ENCODE measurements at regions not wholly inside any gene's neighbourhood (a gene's known extent, or its start where the extent isn't known, plus 50 kb on each side); places are given as distances from the start of the nearest gene placed in this dataset.

GRCh38 chr3:102593812-102594602 lies 159.2 kb downstream of the ZPLD1 start:
- Histone ChIP-seq H3K9me3 (ENCODE audit: control insufficient read depth, low read depth, low read length) (no peaks in the 10 kb centered on the region), H3K4me3 (ENCODE audit: control insufficient read depth in 2 of 3, extremely low read depth in 1 of 3, insufficient read depth in 2 of 3, low read depth in 1 of 3, low read length in 3 of 3) (no peak overlapping the region), H3K9ac (ENCODE audit: control insufficient read depth, extremely low read depth, insufficient read depth, low read length) (no peak overlapping the region), H3K27me3 (ENCODE audit: control insufficient read depth, extremely low read depth, insufficient read depth, low read length) (no peaks in the 10 kb centered on the region), H3K9me1 (ENCODE audit: control insufficient read depth, extremely low read depth, insufficient read depth, low read length) (no peaks in the 10 kb centered on the region), H3K36me3 (ENCODE audit: control insufficient read depth in 2 of 2, extremely low read depth in 1 of 2, insufficient read depth in 2 of 2, low read length in 2 of 2) (no peaks in the 10 kb centered on the region), H3K4me1 (ENCODE audit: control insufficient read depth, extremely low read depth, insufficient read depth, low read length) (no peaks in the 10 kb centered on the region), H3K4me2 (ENCODE audit: control insufficient read depth, extremely low read depth, insufficient read depth, low read depth, low read length) (no peak overlapping the region), H2AFZ (ENCODE audit: control insufficient read depth, low read length) (no peak overlapping the region), H4K20me1 (ENCODE audit: control insufficient read depth, extremely low read depth, insufficient read depth, low read length) (no peaks in the 10 kb centered on the region), H3K79me2 (ENCODE audit: control insufficient read depth, insufficient read depth, low read length) (no peaks in the 10 kb centered on the region), H3K27ac (ENCODE audit: control insufficient read depth, insufficient read depth, low read length) (no peak overlapping the region)
- dilution Hi-C loops (cut with MboI; ENCODE audit: extremely low pct_ligation_motif_present, low sequenced_read_pairs): no loop called here
- DNase-seq (ENCODE audit: low read depth, low spot score) (no peak), FAIRE-seq (no peak)
- TF ChIP-seq CTCF (optimal IDR thresholded peaks at IDR 0.05 in 1 of 3, IDR thresholded peaks at IDR 0.05 in 1 of 3, conservative IDR thresholded peaks at IDR 0.05 in 1 of 3; ENCODE audit: extremely low read depth in 1 of 3, insufficient read depth in 2 of 3, low read length in 3 of 3): no peak
- TF ChIP-seq EZH2 (IDR thresholded peaks at IDR 0.05; ENCODE audit: low read length): no peak

- FAIRE-seq (no peak), DNase-seq (ENCODE audit: low read depth, low spot score) (no peak)
- dilution Hi-C loops (cut with MboI; ENCODE audit: extremely low pct_ligation_motif_present, low sequenced_read_pairs): no loop called here
- Histone ChIP-seq H3K4me2 (ENCODE audit: control insufficient read depth, extremely low read depth, insufficient read depth, low read depth, low read length) (no peak overlapping the region), H3K27me3 (ENCODE audit: control insufficient read depth, extremely low read depth, insufficient read depth, low read length) (no peaks in the 10 kb centered on the region), H3K9ac (ENCODE audit: control insufficient read depth, extremely low read depth, insufficient read depth, low read length) (no peak overlapping the region), H2AFZ (ENCODE audit: control insufficient read depth, low read length) (no peak overlapping the region), H3K79me2 (ENCODE audit: control insufficient read depth, insufficient read depth, low read length) (no peaks in the 10 kb centered on the region), H3K9me3 (ENCODE audit: control insufficient read depth, low read depth, low read length) (no peaks in the 10 kb centered on the region), H3K4me3 (ENCODE audit: control insufficient read depth in 2 of 3, extremely low read depth in 1 of 3, insufficient read depth in 2 of 3, low read depth in 1 of 3, low read length in 3 of 3) (no peak overlapping the region), H3K27ac (ENCODE audit: control insufficient read depth, insufficient read depth, low read length) (no peak overlapping the region), H3K4me1 (ENCODE audit: control insufficient read depth, extremely low read depth, insufficient read depth, low read length) (no peaks in the 10 kb centered on the region), H4K20me1 (ENCODE audit: control insufficient read depth, extremely low read depth, insufficient read depth, low read length) (no peaks in the 10 kb centered on the region), H3K9me1 (ENCODE audit: control insufficient read depth, extremely low read depth, insufficient read depth, low read length) (no peaks in the 10 kb centered on the region), H3K36me3 (ENCODE audit: control insufficient read depth in 2 of 2, extremely low read depth in 1 of 2, insufficient read depth in 2 of 2, low read length in 2 of 2) (no peaks in the 10 kb centered on the region)
- TF ChIP-seq CTCF (optimal IDR thresholded peaks at IDR 0.05 in 1 of 3, IDR thresholded peaks at IDR 0.05 in 1 of 3, conservative IDR thresholded peaks at IDR 0.05 in 1 of 3; ENCODE audit: extremely low read depth in 1 of 3, insufficient read depth in 2 of 3, low read length in 3 of 3) (no peak), EZH2 (IDR thresholded peaks at IDR 0.05; ENCODE audit: low read length) (no peak)
Measured at GRCh38 chr3:102595057-102595456, 160.2 kb downstream of the ZPLD1 start.
